Fibroblast of lung (primary cell): ENCODE measurements at regions not wholly inside any gene's neighbourhood (a gene's known extent, or its start where the extent isn't known, plus 50 kb on each side); places are given as distances from the start of the nearest gene placed in this dataset.

ENCODE experiments used
- DNase-seq, 2 donors: peaks; one replicate each; pipeline versions ENCODE4 v3.0.0 to v3.0.0-alpha.2; 2010; ENCODE audit warnings: low read depth in 2 of 2
- H2AFZ ChIP-seq: 2 replicates; pipeline ENCODE4 v1.5.1; 2012; ENCODE audit warnings: low read length, control low read depth, inconsistent platforms
- H3K27ac ChIP-seq: 2 replicates; pipeline ENCODE4 v1.5.1; 2011; ENCODE audit warnings: low read length, control low read depth; ENCODE audit not compliant: insufficient read depth
- H3K27me3 ChIP-seq: 2 replicates; pipeline ENCODE4 v1.5.1; 2011; ENCODE audit warnings: mild to moderate bottlenecking, low read length; ENCODE audit not compliant: control insufficient read depth, insufficient read depth
- H3K36me3 ChIP-seq: 2 replicates; pipeline ENCODE4 v1.5.1; 2011; ENCODE audit warnings: low read length; ENCODE audit not compliant: control insufficient read depth, insufficient read depth
- H3K4me1 ChIP-seq: 2 replicates; pipeline ENCODE4 v1.5.1; 2011; ENCODE audit warnings: low read length; ENCODE audit not compliant: control insufficient read depth, insufficient read depth; ENCODE audit errors: extremely low read depth
- H3K4me2 ChIP-seq: 2 replicates; pipeline ENCODE4 v1.5.1; 2011; ENCODE audit warnings: low read length, control low read depth; ENCODE audit not compliant: insufficient read depth; ENCODE audit errors: extremely low read depth
- H3K4me3 ChIP-seq, 4 experiments: fragments of 200-600 bp in 1 of 4; sonication (generic) in 1 of 4; replicated peaks in 1 of 4; 2 replicates each; pipeline ENCODE4 v1.5.1; 2011 to 2016; ENCODE audit warnings: low read length in 4 of 4, low read depth in 3 of 4, mild to moderate bottlenecking in 3 of 4, control low read depth in 2 of 4, inconsistent platforms in 1 of 4, mixed read lengths in 1 of 4; ENCODE audit not compliant: insufficient read depth in 1 of 4; ENCODE audit errors: control extremely low read depth in 1 of 4
- H3K79me2 ChIP-seq: 2 replicates; pipeline ENCODE4 v1.5.1; 2012; ENCODE audit warnings: mild to moderate bottlenecking, low read length, inconsistent platforms; ENCODE audit not compliant: control insufficient read depth, insufficient read depth
- H3K9ac ChIP-seq: 2 replicates; pipeline ENCODE4 v1.5.1; 2011; ENCODE audit warnings: mild to moderate bottlenecking, low read length, control low read depth; ENCODE audit not compliant: insufficient read depth
- H3K9me3 ChIP-seq: 2 replicates; pipeline ENCODE4 v1.5.1; 2012; ENCODE audit warnings: low read depth, low read length; ENCODE audit not compliant: control insufficient read depth, insufficient read depth
- H4K20me1 ChIP-seq: 2 replicates; pipeline ENCODE4 v1.5.1; 2011; ENCODE audit warnings: low read length; ENCODE audit not compliant: control insufficient read depth, insufficient read depth; ENCODE audit errors: extremely low read depth
- CTCF ChIP-seq, 2 donors: IDR thresholded peaks in 1 of 2; conservative IDR thresholded peaks in 1 of 2; 1 replicate in 1 of 2; 2 replicates in 1 of 2; pipeline ENCODE4 v1.5.1; 2011 to 2012; ENCODE audit warnings: low read length in 2 of 2, control low read depth in 1 of 2, inconsistent platforms in 1 of 2, low read depth in 1 of 2, mild to moderate bottlenecking in 1 of 2
- EZH2 ChIP-seq: IDR thresholded peaks from 2 replicates; pipeline ENCODE4 v1.5.1; 2012; ENCODE audit warnings: low read length, control low read depth, mild to moderate bottlenecking; ENCODE audit errors: missing control alignments

GRCh38 chrX:94414746-94415145 is 740.7 kb downstream of the FAM133A start:
- Histone ChIP-seq H3K27me3 (no peaks in the 10 kb centered on the region), H3K36me3 (no peaks in the 10 kb centered on the region), H2AFZ (no peak overlapping the region), H3K27ac (no peak overlapping the region), H3K4me1 (no peaks in the 10 kb centered on the region), H3K4me2 (no peak overlapping the region), H3K9me3 (no peaks in the 10 kb centered on the region), H3K79me2 (no peaks in the 10 kb centered on the region), H3K9ac (no peak overlapping the region), H3K4me3 (no peak overlapping the region), H4K20me1 (no peaks in the 10 kb centered on the region)
- no peak for DNase-seq
- no peak for TF ChIP-seq EZH2
- no peak for TF ChIP-seq CTCF (conservative IDR thresholded peaks at IDR 0.05 in 1 of 2, IDR thresholded peaks at IDR 0.05 in 1 of 2; ENCODE audit: low read depth in 1 of 2, low read length in 2 of 2)

GRCh38 chrX:94418065-94418464 is 744.1 kb downstream of the FAM133A start:
- DNase-seq, result no peak
- H3K9me3 ChIP-seq, result no peaks in the 10 kb centered on the region
- H3K4me2 ChIP-seq, result no peak overlapping the region
- no peak overlapping the region for H3K27ac ChIP-seq
- H3K36me3 ChIP-seq, result no peaks in the 10 kb centered on the region
- no peaks in the 10 kb centered on the region for H3K79me2 ChIP-seq
- H3K4me1 ChIP-seq, result no peaks in the 10 kb centered on the region
- no peak for TF ChIP-seq EZH2
- no peak overlapping the region for H3K9ac ChIP-seq
- no peak overlapping the region for H2AFZ ChIP-seq
- H3K27me3 ChIP-seq, result no peaks in the 10 kb centered on the region
- H3K4me3 ChIP-seq, result no peak overlapping the region
- no peaks in the 10 kb centered on the region for H4K20me1 ChIP-seq

- Histone ChIP-seq H3K27me3 (no peaks in the 10 kb centered on the region), H2AFZ (no peak overlapping the region), H3K4me1 (no peaks in the 10 kb centered on the region), H3K4me3 (no peak overlapping the region), H3K9me3 (no peaks in the 10 kb centered on the region), H4K20me1 (no peaks in the 10 kb centered on the region), H3K36me3 (no peaks in the 10 kb centered on the region), H3K4me2 (no peak overlapping the region), H3K27ac (no peak overlapping the region), H3K79me2 (no peaks in the 10 kb centered on the region), H3K9ac (no peak overlapping the region)
- no peak for DNase-seq
- TF ChIP-seq EZH2 (no peak), CTCF (conservative IDR thresholded peaks at IDR 0.05 in 1 of 2, IDR thresholded peaks at IDR 0.05 in 1 of 2; ENCODE audit: low read depth in 1 of 2, low read length in 2 of 2) (no peak)
These were observed 750.5 kb downstream of the FAM133A start for GRCh38 chrX:94424456-94424855.
